Tongue (tissue), 1 donor: ENCODE measurements at regions not wholly inside any gene's neighbourhood (a gene's known extent, or its start where the extent isn't known, plus 50 kb on each side); places are given as distances from the start of the nearest gene placed in this dataset.
"Not testable (repeated sequence)": the region's sequence is repeated elsewhere in the genome, so short reads cannot be mapped to it uniquely, and the experiment has no call there.

ENCODE experiments used
- DNase-seq: peaks from one replicate; pipeline ENCODE4 v3.0.0-alpha.2; 2015

- DNase-seq: no peak
Measured at GRCh38 chr9:25260046-25260445, 418.2 kb downstream of the TUSC1 start.

GRCh38 chr9:25255216-25255615 is 423.0 kb downstream of the TUSC1 start:
- DNase-seq: no peak

GRCh38 chr9:25254051-25254450 is 424.2 kb downstream of the TUSC1 start:
- peak; percentile 11 for DNase-seq

- no peak for DNase-seq
Measured at GRCh38 chr9:25241421-25241820, 436.8 kb downstream of the TUSC1 start.

GRCh38 chr9:25226901-25227686 is 451.1 kb downstream of the TUSC1 start:
- no peak for DNase-seq

- no peak for DNase-seq
Measured at GRCh38 chr9:25225938-25226760, 452.1 kb downstream of the TUSC1 start.

- DNase-seq: no peak
Measured at GRCh38 chr9:25224996-25225395, 453.2 kb downstream of the TUSC1 start.

GRCh38 chr9:25224309-25224708 is 453.9 kb downstream of the TUSC1 start:
- DNase-seq: no peak

- no peak for DNase-seq
Measured at GRCh38 chr9:25212361-25212760, 465.9 kb downstream of the TUSC1 start.

- peak; percentile 22 for DNase-seq
Measured at GRCh38 chr9:25207402-25208195, 470.6 kb downstream of the TUSC1 start.

- DNase-seq: no peak
Measured at GRCh38 chr9:25206027-25206426, 472.2 kb downstream of the TUSC1 start.

- no peak for DNase-seq
Measured at GRCh38 chr9:25205285-25205684, 473.0 kb downstream of the TUSC1 start.

- no peak for DNase-seq
Measured at GRCh38 chr9:25177858-25178257, 500.4 kb downstream of the TUSC1 start.

- no peak for DNase-seq
Measured at GRCh38 chr9:25129537-25129936, 548.7 kb downstream of the TUSC1 start.

GRCh38 chr9:25121811-25122210 is 556.4 kb downstream of the TUSC1 start:
- DNase-seq: no peak

- DNase-seq: no peak
Measured at GRCh38 chr9:25119041-25119440, 559.2 kb downstream of the TUSC1 start.

GRCh38 chr9:25117791-25118190 is 560.5 kb downstream of the TUSC1 start:
- no peak for DNase-seq

- not testable (repeated sequence) for DNase-seq
Measured at GRCh38 chr9:25102204-25102603, 556.5 kb upstream of the IZUMO3 start.

GRCh38 chr9:25094518-25094917 is 548.8 kb upstream of the IZUMO3 start:
- DNase-seq: no peak

GRCh38 chr9:25078202-25078601 is 532.5 kb upstream of the IZUMO3 start:
- no peak for DNase-seq

GRCh38 chr9:25048098-25048724 is 502.5 kb upstream of the IZUMO3 start:
- no peak for DNase-seq

GRCh38 chr9:25045469-25045868 is 499.8 kb upstream of the IZUMO3 start:
- not testable (repeated sequence) for DNase-seq
